Psoas muscle (tissue), 7 donors: ENCODE measurements at regions not wholly inside any gene's neighbourhood (a gene's known extent, or its start where the extent isn't known, plus 50 kb on each side); places are given as distances from the start of the nearest gene placed in this dataset.

Experiments
- ATAC-seq, 4 donors: fragments of 200-7000 bp; cut with Tn5 transposase; one replicate each; pipeline ENCODE4 v1.9.1; 2020; ENCODE audit warnings: moderate library complexity in 3 of 4, mild to moderate bottlenecking in 2 of 4
- DNase-seq, 2 donors: peaks; one replicate each; pipeline ENCODE4 v3.0.0-alpha.2; 2020
- H3K27ac ChIP-seq: fragments of 200-600 bp; one replicate; pipeline ENCODE4 v1.8.0; 2022
- H3K27me3 ChIP-seq, 3 donors: fragments of 200-600 bp in 1 of 3; one replicate each; pipeline versions ENCODE4 v1.6.1 to v1.8.0; 2013 to 2022; ENCODE audit warnings: low read length in 2 of 3, mild to moderate bottlenecking in 2 of 3, moderate library complexity in 1 of 3; ENCODE audit not compliant: insufficient read depth in 3 of 3
- H3K36me3 ChIP-seq, 2 donors: fragments of 200-600 bp in 1 of 2; one replicate each; pipeline versions ENCODE4 v1.6.1 to v1.8.0; 2013 to 2022; ENCODE audit warnings: low read depth in 1 of 2, mild to moderate bottlenecking in 1 of 2, moderate library complexity in 1 of 2; ENCODE audit not compliant: insufficient read depth in 1 of 2
- H3K4me1 ChIP-seq: fragments of 200-600 bp; one replicate; pipeline ENCODE4 v1.8.0; 2022
- H3K4me3 ChIP-seq: fragments of 200-600 bp; one replicate; pipeline ENCODE4 v1.8.0; 2022; ENCODE audit warnings: mild to moderate bottlenecking
- H3K9me3 ChIP-seq: fragments of 200-600 bp; one replicate; pipeline ENCODE4 v1.8.0; 2022
- CTCF ChIP-seq: fragments of 200-600 bp; IDR thresholded peaks from one replicate; pipeline ENCODE4 v1.8.0; 2022; ENCODE audit warnings: antibody characterized with exemption
- WGBS, 3 donors: extraction: QIAGEN DNeasy Blood & Tissue Kit; methylation state at CpG; one replicate each; pipeline versions ENCODE4 v1.1.6 to v1.1.7; 2013; 5-methylcytosine and 5-hydroxymethylcytosine counted together
- intact Hi-C, 2 donors: fragments of 100-400 bp; cut with DNase I; formaldehyde crosslinking; loops; one replicate each; pipeline versions ENCODE4 v1.11.0 to v1.14.2; 2022
- donor health status: healthy with polysubstance abuse.
- donor health status: DM: no; HTN: no; CAD: no; lungs with moderate emphysema.
- donor health status: Bipolar disorder and iron deficiency.
- donor health status: healthy.
- donor health status: DM: yes; HTN: yes; CAD: no.
- donor health status: DM: no; HTN: no; CAD: no.
- donor health status: DM: yes; HTN: yes; CAD: no.

GRCh38 chr10:3423384-3423783 lies 250.8 kb upstream of the PITRM1 start:
- no peak overlapping the region for H3K27ac ChIP-seq
- DNase-seq (no peak), ATAC-seq (no peak)
- peaks cover 0 to 2% (median 0%) of the 10 kb centered on the region in 3 donors for H3K27me3 ChIP-seq
- no peaks in the 10 kb centered on the region for H3K36me3 ChIP-seq
- WGBS, 3 donors = 82 to 92% (median 91%) methylated on average over 13 to 14 of the region's 14 CpGs
- peaks cover 5% of the 10 kb centered on the region for H3K4me1 ChIP-seq
- TF ChIP-seq CTCF = no peak
- H3K4me3 ChIP-seq = no peak overlapping the region
- H3K9me3 ChIP-seq = no peaks in the 10 kb centered on the region
- intact Hi-C loops = no loop called here

- peaks cover 5% of the 10 kb centered on the region for H3K4me1 ChIP-seq
- no peak for TF ChIP-seq CTCF
- intact Hi-C loops = no loop called here
- no peaks in the 10 kb centered on the region for H3K36me3 ChIP-seq
- H3K9me3 ChIP-seq = no peaks in the 10 kb centered on the region
- H3K27ac ChIP-seq = no peak overlapping the region
- WGBS, 3 donors = 74 to 82% (median 80%) methylated on average over 8 of the region's 8 CpGs
- ATAC-seq = no peak
- H3K27me3 ChIP-seq = peaks cover 0 to 2% (median 0%) of the 10 kb centered on the region in 3 donors
- H3K4me3 ChIP-seq = no peak overlapping the region
- DNase-seq = no peak
These were observed 249.7 kb upstream of the PITRM1 start for GRCh38 chr10:3422282-3422681.

- Histone ChIP-seq H3K27me3 (peaks cover 0 to 2% (median 0%) of the 10 kb centered on the region in 3 donors), H3K27ac (no peak overlapping the region), H3K4me3 (no peak overlapping the region), H3K36me3 (no peaks in the 10 kb centered on the region), H3K4me1 (peaks cover 5% of the 10 kb centered on the region), H3K9me3 (no peaks in the 10 kb centered on the region)
- intact Hi-C loops = no loop called here
- TF ChIP-seq CTCF = no peak
- no peak for DNase-seq
- WGBS, 3 donors = 69 to 80% (median 74%) methylated on average over 16 of the region's 16 CpGs
- no peak for ATAC-seq
These were observed 249.1 kb upstream of the PITRM1 start for GRCh38 chr10:3421537-3422257.

- intact Hi-C loops = no loop called here
- ATAC-seq = no peak
- no peak for TF ChIP-seq CTCF
- H3K27me3 ChIP-seq = no peaks in the 10 kb centered on the region
- no peak overlapping the region for H3K4me3 ChIP-seq
- 74 to 77% (median 75%) methylated on average over 18 of the region's 18 CpGs for WGBS, 3 donors
- no peak for DNase-seq
- H3K27ac ChIP-seq = no peak overlapping the region
- H3K9me3 ChIP-seq = no peaks in the 10 kb centered on the region
- peaks cover 5% of the 10 kb centered on the region for H3K4me1 ChIP-seq
- H3K36me3 ChIP-seq = no peaks in the 10 kb centered on the region
These were observed 248.2 kb upstream of the PITRM1 start for GRCh38 chr10:3420527-3421469.
